ENCODE measurements at regions not wholly inside any gene's neighbourhood (a gene's known extent, or its start where the extent isn't known, plus 50 kb on each side); places are given as distances from the start of the nearest gene placed in this dataset.

GRCh38 chr22:44611880-44612496 is 90.0 kb upstream of the PRR5 start:
- DNase-seq: no peak

- no peak for DNase-seq
Measured at GRCh38 chr22:44610071-44610470, 91.9 kb upstream of the PRR5 start.

- no peak for DNase-seq
Measured at GRCh38 chr22:44609400-44609988, 92.5 kb upstream of the PRR5 start.

- DNase-seq: no peak
Measured at GRCh38 chr22:44608597-44609399, 93.2 kb upstream of the PRR5 start.

GRCh38 chr22:44606126-44606525 is 95.9 kb upstream of the PRR5 start:
- no peak for DNase-seq

- no peak for DNase-seq
Measured at GRCh38 chr22:44605486-44605885, 96.5 kb upstream of the PRR5 start.

- DNase-seq: no peak
Measured at GRCh38 chr22:44604991-44605390, 97.0 kb upstream of the PRR5 start.

GRCh38 chr22:44604455-44604854 is 97.5 kb upstream of the PRR5 start:
- no peak for DNase-seq

- no peak for DNase-seq
Measured at GRCh38 chr22:44603767-44604166, 98.2 kb upstream of the PRR5 start.

GRCh38 chr22:44601725-44602124 is 100.3 kb upstream of the PRR5 start:
- no peak for DNase-seq

- no peak for DNase-seq
Measured at GRCh38 chr22:44601189-44601588, 100.8 kb upstream of the PRR5 start.

GRCh38 chr22:44600207-44600785 is 101.7 kb upstream of the PRR5 start:
- no peak for DNase-seq

- no peak for DNase-seq
Measured at GRCh38 chr22:44599500-44600140, 101.6 kb upstream of the RTL6 start.

- no peak for DNase-seq
Measured at GRCh38 chr22:44599084-44599483, 101.1 kb upstream of the RTL6 start.

GRCh38 chr22:44597616-44598015 is 99.6 kb upstream of the RTL6 start:
- DNase-seq: no peak

GRCh38 chr22:44596396-44597125 is 98.5 kb upstream of the RTL6 start:
- no peak for DNase-seq

- DNase-seq: no peak
Measured at GRCh38 chr22:44595841-44596341, 97.9 kb upstream of the RTL6 start.

- DNase-seq: no peak
Measured at GRCh38 chr22:44594951-44595350, 96.9 kb upstream of the RTL6 start.

- DNase-seq: no peak
Measured at GRCh38 chr22:44592824-44593148, 94.8 kb upstream of the RTL6 start.

GRCh38 chr22:44592126-44592823 is 94.2 kb upstream of the RTL6 start:
- DNase-seq: no peak

- no peak for DNase-seq
Measured at GRCh38 chr22:44591146-44591790, 93.2 kb upstream of the RTL6 start.

All from activated naive CD4-positive, alpha-beta T cell treated with anti-CD3 and anti-CD28 coated beads, Interleukin-2, amount 50 U/mL, for 16 hours (primary cell).